ENCODE measurements at regions not wholly inside any gene's neighbourhood (a gene's known extent, or its start where the extent isn't known, plus 50 kb on each side); places are given as distances from the start of the nearest gene placed in this dataset.
"Not testable (repeated sequence)": the region's sequence is repeated elsewhere in the genome, so short reads cannot be mapped to it uniquely, and the experiment has no call there.

DNA sequence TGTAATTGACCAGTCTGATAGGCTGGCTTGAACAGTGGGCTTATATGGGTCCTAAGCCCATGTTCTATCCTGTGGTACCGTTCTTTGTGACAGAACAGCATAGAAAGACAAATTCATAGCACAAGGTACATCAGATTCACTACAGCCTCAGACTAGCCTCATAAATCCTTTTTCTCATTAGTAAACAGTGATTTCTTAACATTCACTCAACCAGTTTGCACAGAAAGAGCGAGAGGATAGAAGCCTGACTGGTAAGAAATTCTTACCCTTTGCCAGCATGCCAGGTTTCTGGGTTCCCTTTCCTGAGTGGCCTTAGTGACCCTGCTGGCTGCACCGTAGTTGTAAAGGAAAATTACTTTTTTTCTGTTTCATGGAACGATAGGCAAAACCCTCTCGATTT is 412.1 kb downstream of the SH2D4B start:
- DNase-seq: no peak

DNA sequence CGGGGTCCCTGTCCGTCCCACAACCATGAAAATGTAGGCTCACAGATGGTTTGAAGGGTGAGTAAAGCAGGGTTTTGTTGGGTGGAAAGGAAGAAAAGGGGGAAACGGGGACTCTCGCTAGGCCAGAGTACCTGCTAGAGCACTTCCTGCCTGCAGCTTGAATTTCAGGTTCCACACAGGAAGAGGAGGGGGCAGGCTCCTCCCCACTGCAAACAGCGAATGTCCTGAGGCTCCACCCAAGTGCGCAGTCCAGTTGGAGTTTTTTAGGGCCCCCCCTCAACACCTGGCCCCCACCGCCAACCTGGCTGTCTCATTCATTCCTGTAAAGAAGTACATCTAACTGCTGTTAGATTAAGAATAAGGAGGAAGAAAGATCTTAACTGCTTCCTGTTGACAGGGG is 414.7 kb downstream of the SH2D4B start:
- no peak for DNase-seq

DNA sequence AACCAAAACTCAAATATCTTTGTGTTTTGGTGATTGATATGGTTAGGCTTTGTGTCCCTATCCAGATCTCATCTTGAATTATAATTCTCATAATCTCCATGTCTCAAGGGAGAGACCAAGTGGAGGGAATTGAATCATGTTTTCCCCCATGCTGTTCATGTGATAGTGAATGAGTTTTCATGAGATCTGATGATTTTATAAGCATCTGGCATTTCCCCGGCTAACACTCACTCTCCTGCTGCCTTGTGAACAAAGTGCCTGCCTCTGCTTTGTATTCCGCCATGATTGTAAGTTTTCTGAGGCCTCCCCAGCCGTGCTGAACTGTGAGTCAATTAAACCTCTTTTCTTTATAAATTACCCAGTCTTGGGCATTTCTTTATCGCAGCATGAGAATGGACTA is 419.5 kb downstream of the SH2D4B start:
- DNase-seq: no peak

DNA sequence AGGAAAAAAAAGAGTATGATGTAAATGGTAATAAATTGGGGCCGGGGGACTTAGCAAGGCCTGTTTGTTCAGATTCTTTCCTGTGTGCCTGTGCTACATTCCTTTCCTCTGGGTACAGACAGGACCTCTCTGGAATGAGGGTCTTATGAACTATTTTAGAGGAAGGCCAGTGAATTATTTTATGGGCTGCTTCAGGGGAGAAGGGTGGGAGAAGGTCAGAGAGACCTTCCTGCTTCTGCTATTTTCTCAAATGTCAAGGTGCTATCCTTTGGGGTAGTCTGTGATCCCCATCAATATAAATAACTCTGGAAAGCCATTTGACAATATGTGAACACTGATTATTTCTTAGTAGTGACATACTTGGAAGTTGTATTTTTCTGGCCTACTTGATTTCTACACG is 426.5 kb downstream of the SH2D4B start:
- DNase-seq: no peak

DNA sequence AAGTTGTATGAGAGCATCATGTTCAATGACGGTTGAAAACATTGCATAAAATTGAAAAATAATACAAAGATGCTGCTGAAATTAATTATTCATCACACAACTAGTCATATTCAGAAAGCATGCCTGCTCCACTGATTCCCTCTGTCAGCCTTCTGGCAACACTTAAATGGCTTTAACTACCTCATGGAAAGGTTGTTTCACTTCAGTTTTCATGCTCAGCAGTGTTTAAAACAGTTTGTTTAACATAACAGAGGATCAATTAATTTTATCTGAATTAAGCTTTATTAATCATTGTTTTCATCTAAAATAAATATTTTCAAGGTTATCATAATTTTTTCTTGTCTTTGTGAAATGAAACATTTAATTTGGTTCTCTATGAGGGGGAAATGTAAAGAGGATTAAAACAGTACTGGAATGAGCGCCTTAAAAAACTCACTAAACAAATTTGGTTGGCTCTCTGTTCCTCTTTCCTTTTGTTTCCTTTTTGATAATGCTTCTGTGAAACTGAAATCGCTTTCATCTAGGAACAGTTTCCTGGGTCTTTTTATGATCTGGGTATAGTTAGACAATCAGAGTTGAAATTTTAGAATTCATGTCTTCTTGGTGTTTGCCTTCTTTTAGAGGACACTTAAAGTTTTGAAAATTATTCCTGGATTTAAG is 427.4 kb downstream of the SH2D4B start:
- no peak for DNase-seq

DNA sequence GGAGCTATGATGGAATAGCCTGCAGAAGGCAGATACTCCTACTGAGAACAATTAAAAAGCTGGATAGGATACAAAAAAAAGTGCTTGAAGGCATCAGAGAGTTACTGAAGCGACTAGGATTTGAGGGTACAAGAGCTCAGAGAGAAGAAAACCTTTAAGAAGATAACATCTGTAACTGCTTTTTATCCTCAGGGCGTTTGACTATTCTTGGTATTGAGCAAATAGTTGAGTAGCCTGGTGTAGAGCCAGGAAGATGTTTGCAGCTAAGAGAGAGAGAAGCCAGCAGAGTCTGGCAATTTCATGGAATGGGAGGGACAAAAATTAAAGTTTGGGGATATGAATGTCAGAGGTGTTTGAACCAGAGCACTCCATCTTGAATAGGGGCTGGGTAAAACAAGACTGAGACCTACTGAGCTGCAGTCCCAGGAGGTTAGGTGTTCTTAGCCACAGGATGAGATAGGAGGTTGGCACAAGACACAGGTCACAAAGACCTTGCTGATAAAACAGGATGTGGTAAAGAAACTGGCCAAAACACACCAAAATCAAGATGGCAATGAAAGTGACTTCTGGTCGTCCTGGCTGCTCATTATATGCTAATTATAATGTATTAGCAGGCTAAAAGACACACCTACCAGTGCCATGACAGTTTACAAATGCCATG is 428.8 kb downstream of the SH2D4B start:
- DNase-seq: no peak

DNA sequence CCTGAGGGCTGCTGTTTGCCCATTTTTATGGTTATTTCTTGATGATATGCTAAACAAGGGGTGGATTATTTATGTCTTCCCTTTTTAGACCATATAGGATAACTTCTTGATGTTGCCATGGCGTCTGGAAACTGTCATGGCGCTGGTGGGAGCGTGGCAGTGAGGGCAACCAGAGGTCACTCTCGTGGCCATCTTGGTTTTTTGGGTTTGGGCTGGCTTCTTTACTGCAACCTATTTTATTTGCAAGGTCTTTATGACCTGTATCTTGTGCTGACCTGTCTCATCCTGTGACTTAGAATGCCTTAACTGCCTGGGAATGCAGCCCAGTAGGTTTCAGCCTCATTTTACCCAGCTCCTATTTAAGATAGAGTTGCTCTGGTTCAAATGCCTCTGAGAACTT is 429.7 kb downstream of the SH2D4B start:
- not testable (repeated sequence) for DNase-seq

DNA sequence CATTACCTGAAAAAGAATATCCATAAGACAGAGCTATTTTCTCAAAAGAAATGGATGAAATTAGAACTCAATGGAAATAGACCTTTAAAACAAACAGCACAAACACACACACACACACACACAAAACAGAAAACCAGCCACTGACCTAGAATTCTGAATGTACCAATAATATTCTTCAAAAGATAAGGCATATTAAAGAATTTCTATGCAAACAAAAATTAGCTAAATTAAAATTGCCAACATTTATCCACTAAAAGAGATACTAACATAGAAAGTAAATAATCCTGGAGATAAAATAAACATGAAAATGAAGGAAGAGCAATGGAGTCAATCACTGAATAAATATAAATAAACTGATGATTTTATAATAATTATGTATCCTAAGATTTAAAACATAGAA is 431.2 kb downstream of the SH2D4B start:
- no peak for DNase-seq

DNA sequence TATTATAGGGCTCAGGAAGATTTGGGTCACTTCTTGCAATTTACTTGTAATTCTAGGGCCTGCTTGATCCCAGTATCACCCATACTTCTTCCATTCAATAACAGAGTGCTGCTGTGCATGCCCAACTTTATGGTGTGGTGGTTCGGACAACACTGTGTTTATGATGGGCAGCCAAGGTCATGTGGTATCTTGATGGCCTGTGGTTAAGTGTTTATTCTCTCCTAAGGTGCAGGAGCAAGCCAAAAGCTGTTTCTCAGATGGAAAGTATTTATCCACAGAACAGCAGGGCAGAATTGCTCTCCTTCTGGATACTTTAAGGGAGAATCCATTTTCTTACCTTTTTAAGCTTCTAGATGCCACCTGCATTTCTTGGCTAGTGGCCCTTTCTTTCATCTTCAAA is 433.8 kb downstream of the SH2D4B start:
- DNase-seq: no peak

DNA sequence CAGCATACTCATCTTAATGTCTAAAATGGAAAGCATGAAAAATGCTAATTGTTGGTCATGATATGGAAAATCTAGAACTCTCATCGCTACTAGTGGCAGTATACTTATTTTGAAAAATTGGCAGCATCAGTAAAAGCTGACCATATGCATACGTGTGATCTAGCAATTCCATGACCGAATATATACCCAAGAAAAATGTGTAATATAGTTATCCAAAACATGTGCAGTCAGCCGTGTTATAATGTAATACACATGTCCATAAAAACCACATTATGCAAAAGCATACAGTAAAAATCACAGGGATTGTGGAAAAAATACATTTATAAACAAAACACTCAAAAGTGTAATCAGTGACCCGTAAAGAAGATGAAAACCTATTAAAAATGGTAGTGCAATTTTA is 439.0 kb downstream of the SH2D4B start:
- no peak for DNase-seq

DNA sequence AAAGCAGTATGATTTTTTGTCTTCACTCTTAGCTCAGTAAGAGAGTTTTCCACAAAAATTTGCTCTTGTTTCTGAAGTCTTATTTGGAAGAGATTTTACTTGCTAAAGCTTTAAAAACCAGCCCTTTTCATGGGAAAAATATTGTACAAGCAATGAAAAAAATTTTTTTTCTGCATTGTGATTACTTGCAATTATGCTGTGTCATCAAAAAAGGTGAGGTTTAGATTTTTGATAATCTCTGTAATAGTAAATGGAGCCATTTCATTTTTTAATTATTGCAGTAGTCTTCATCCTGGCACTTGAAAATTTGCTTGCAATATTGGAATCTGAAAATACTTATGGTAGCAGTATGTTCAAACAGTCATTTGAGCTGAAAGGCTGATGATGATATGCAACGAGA is 447.4 kb downstream of the SH2D4B start:
- no peak for DNase-seq

DNA sequence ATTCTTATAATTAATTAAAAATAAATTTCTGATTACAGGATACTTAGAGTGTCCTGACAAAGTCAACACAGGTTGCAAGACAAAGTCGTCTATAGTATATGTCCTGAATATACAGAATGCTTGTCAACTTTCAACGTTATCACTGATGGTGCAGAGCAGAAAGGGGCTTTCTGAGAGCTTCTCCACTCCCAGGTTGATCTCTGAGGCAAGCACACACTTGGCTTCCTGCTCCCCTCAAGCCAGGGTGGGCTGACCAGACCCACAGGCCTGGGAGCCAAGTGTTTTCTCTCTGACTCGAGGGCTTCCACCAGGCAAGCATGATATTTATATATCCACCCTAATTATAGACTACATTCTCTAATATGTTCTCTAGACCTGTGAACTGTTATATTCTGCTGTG is 448.9 kb downstream of the SH2D4B start:
- DNase-seq: no peak

DNA sequence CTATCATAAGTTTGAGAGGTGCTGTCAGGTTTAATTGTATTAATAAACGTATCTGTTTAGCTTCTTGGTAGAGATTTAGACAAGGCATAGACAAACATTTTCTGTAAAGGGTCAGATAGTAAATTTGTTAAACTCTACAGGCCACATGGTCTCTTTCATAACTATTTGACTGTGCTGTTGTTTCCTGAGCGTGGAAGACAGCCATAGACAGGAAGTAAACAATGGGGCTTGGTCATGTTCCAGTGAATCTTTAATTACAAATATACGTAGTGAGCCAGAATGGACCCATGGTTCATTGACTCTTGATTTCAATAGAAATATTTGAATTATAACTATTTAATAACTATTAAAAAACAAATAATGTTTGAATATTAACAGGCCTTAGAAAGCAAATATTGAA is 451.1 kb downstream of the SH2D4B start:
- DNase-seq: no peak

DNA sequence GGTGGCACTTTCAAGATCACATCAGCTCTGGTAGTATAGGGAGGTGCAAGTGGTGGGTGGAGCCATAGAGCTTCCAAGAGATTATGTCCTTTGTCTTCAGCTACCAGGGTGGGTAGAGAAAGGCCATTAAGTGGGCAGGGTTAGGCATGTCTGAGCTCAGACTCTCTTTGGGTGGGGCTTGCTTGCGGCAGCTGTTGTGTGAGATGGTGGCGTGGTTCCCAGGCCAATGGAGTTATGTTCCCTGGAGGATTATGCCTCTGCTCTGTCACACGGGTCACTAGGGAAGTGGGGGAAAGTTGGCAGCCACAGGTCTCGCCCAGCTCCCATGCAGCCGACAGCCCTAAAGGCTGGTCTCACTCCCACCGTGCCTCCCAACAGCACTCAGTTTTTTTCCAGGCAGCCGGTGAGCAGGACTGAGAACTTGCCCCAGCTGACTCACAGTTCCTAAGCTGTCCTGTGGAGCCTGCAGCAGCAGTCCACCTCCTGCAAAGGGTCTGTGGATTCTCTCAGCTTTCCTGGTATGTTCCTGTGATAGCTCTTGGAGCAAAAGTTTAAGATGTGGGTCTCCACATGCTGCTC is 459.0 kb downstream of the SH2D4B start:
- no peak for DNase-seq

DNA sequence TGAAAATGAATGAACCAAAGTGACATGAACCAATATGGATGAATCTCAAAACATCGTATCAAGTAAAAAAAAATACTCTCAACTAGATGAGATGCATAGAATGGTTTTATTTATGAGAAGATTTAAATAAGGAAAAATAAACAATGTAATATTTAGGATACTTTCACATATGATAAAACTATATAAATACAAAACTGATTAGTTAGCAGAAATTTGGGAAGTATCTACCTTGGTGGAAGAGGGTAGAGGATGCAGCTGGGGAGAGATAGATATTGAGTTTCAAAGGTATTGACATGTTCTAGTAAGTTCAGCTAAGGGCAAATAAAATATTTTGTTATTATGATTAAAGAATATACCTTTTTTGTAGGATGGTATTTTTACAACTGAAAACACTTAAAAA is 463.1 kb downstream of the SH2D4B start:
- no peak for DNase-seq

DNA sequence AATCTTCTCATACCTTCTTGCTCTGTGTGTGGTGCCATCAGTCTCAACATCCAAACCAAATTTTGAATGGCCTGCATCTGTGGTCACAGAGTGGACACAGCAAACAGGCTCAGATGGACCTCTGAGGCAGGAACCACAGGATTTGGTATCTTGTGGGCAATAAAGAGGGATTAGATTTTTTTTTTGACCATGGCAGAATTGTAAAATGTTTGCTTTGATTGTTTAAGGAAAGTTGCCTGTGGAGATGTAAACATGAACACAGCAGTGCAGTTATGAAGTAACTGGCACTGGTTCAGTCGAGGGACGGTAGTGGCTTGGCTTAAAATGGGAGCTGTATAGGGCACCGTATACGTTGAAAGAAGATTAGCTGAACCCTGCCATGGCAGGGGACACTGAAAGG is 464.7 kb downstream of the SH2D4B start:
- DNase-seq: no peak

DNA sequence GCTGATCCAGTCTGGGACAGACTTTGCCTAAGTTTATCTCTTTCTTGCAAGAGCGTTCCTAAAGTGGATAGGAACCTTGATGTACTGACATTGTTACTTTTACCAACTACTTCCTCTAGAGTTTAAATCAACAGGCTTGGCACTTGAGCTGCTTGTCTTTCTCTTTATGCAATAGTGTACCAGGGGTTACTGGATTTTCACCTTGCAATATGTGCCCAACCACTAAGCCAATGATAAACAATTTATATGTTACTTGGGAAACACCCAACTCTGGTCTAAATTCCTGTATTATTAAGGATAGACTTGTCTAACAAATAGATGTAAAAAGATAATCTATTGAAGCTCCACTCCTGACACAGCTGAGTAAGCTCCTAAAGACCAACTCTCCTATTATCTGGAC is 470.2 kb downstream of the SH2D4B start:
- DNase-seq: no peak

DNA sequence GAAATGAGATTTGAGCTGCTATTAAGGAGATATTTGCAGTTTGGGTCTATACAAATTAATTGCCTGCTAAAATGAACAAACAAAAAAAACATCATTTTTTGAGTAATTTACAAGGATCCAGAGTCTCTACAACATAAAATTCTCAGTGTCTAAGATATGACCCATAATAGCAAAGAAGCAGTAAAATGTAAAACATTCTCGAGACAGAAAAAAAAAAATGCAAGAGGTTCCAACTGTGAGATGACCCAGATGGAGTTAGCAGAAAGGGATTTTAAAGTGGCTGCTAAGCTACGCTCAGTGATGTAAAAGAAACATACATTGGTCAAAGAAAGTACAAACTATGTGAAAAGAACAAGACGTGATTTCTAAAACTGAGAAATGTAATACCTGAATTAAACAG is 471.0 kb downstream of the SH2D4B start:
- DNase-seq: no peak

DNA sequence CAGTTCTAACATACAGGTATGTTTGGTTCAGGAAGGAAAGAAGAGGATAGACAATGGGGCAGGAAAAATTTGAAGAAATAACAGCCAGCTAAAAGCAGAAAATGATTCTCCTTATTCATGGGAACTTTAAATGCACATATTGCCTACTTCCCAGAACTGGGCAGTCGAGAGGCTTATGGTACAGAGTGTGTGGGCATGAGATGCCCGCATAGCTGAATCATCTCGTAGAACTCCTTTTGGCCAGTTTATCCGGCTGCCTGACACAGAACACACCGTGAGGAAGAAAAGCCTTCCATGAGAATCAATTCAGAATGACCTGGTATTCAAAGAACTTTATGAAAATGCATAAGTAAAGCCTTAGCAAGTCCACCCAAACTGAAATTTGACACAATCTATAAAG is 471.6 kb downstream of the SH2D4B start:
- DNase-seq: no peak

DNA sequence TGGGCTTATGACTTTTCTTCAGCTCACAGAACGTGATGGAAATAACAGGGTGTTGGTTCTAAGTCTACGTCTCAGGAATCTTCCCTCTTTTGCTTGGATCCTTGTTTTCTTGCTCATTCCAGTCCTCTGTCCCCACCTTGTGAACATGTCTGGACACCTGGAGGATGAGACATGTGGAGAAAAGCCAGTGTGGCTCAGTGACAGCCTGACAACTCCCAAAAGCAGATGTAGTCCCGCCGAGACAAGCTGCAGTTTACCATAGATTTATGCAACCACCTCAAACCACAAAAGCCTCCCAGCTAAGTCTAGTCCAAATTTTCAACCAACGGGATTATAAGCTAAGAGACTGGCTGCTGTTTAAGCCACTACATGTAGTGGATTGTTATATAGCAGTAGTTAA is 476.1 kb downstream of the SH2D4B start:
- no peak for DNase-seq

DNA sequence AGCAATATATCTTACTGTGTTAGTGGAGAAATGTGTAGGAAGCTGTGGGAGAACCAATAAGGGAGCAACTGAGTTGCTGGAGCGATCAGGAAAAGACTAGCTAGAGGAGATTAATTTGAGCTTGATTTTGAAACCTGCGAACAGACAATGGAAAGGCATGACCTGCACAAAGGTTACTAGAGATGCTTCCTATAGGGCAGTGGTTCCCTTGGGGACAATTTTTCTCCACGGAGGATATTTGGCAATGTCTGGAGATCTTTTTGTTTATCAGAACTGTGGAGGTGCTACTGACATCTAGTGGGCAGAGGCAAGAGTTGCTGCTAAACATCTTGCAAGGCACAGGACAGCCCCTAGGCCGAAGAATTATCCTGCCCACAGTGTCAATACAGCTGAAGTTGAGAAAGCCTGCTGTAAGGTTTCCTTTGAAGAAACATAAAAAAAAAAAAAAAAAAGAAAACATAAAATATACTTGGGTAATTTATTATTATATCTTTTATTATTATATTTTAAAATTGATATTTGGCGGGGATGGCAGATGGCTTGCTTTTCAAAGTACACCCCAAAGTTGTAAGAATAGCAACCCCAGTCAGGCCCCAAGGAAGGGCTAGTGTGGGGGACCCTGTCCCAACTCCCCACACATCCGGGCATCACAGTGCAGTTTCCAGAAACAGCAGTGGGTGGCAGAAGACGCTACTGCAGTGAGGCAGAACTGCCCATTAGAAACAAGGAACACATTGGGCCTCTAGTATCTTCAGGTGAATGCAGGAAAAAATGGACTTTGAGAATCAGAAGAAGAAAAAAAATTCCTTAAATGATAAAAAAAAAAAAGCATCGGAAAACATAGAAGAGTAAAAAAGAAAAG is 481.6 kb downstream of the SH2D4B start:
- peak; percentile 24 for DNase-seq

DNA sequence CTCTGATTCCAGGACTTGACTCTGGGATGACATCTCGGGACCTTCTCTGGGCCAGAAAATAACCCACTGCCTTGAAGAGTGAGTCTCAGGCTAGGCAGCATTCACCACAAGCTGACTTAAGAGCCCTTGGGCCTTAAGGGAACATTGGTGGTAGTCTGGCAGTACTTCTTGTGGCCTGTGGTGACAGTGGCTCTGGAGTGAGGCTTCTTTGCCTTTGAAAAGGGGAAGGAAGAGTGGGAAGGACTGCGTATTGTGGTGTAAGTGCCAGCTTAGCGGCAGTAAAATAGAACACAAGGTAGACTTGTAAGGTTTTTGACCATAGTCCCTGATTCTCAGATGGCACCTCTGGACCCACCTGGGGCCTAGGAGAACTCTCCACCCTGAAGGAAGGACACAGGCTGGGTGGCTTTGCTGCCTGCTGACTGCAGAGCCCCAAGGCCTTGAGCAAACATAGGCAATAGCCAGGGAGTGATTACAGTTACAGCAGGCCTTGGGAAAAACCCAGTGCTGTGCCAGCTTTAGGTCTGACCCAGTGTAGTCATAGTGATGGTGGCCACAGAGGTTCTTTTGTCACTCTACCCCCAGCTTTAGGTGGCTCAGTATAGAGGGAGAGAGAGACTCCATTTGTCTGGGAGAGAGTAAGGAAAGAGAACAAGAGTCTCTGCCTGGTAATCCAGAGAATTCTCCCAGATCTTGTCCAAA is 483.9 kb downstream of the SH2D4B start:
- DNase-seq: no peak

DNA sequence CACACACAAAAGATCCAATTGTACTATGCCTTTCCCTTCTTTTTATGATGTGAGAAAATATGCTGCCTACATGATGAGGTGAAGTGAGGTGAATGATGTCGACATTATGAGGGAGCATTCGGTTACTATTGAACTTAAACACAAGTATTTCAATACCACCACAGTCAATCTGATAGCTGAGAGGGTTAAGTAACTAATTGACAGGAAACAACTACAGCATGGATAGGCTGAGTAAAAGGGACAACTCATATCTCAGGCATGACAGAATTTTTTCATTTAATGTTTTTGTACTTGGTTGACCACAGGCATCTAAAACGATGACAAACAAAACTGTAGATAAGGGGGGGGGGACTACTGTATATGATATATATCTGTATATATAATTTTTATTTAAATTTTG is 488.9 kb downstream of the SH2D4B start:
- no peak for DNase-seq

All from hindlimb muscle (tissue), 1 donor.